ENCODE measurements at regions not wholly inside any gene's neighbourhood (a gene's known extent, or its start where the extent isn't known, plus 50 kb on each side); places are given as distances from the start of the nearest gene placed in this dataset.

- H3K4me3 ChIP-seq: no peak overlapping the region
- no peaks in the 10 kb centered on the region for H3K9me3 ChIP-seq
- no peak for TF ChIP-seq CTCF (IDR thresholded peaks at IDR 0.05)
- no peak for DNase-seq
- no peak overlapping the region for H3K9ac ChIP-seq (ENCODE audit: low read depth in 2 of 2, low read length in 2 of 2)
- no peaks in the 10 kb centered on the region for H3K4me1 ChIP-seq
- H3K36me3 ChIP-seq: no peaks in the 10 kb centered on the region
- no peaks in the 10 kb centered on the region for H3K27me3 ChIP-seq
- intact Hi-C loops (cut with DNase I): loop anchor here (10.0 kb wide), 1 partner anchor 423 kb away; no protein-coding TSS in a partner anchor
- no peak overlapping the region for H3K27ac ChIP-seq
These were observed 171.4 kb downstream of the PTN start for GRCh38 chr7:137172105-137172590.

- Histone ChIP-seq H3K9me3 (no peaks in the 10 kb centered on the region), H3K9ac (ENCODE audit: low read depth in 2 of 2, low read length in 2 of 2) (no peak overlapping the region), H3K4me3 (no peak overlapping the region), H3K27me3 (no peaks in the 10 kb centered on the region), H3K36me3 (no peaks in the 10 kb centered on the region), H3K4me1 (no peaks in the 10 kb centered on the region), H3K27ac (no peak overlapping the region)
- peak; percentile 32 for TF ChIP-seq CTCF (IDR thresholded peaks at IDR 0.05)
- intact Hi-C loops (cut with DNase I): loop anchor here (5.0 kb wide), 1 partner anchor 283 kb away; no protein-coding TSS in a partner anchor
- DNase-seq: peak; percentile 38
These were observed 174.2 kb downstream of the PTN start for GRCh38 chr7:137169282-137169698.

- intact Hi-C loops (cut with DNase I): loop anchor here (5.0 kb wide), 1 partner anchor 285 kb away; no protein-coding TSS in a partner anchor
- Histone ChIP-seq H3K9me3 (no peaks in the 10 kb centered on the region), H3K4me1 (no peaks in the 10 kb centered on the region), H3K36me3 (no peaks in the 10 kb centered on the region), H3K4me3 (no peak overlapping the region), H3K9ac (ENCODE audit: low read depth in 2 of 2, low read length in 2 of 2) (no peak overlapping the region), H3K27me3 (no peaks in the 10 kb centered on the region), H3K27ac (no peak overlapping the region)
- no peak for TF ChIP-seq CTCF (IDR thresholded peaks at IDR 0.05)
- DNase-seq: no peak
These were observed 175.9 kb downstream of the PTN start for GRCh38 chr7:137167609-137168008.

GRCh38 chr7:137166363-137166762 is 177.2 kb downstream of the PTN start:
- Histone ChIP-seq H3K9ac (ENCODE audit: low read depth in 2 of 2, low read length in 2 of 2) (no peak overlapping the region), H3K27me3 (no peaks in the 10 kb centered on the region), H3K27ac (no peak overlapping the region), H3K9me3 (no peaks in the 10 kb centered on the region), H3K36me3 (no peaks in the 10 kb centered on the region), H3K4me1 (no peaks in the 10 kb centered on the region), H3K4me3 (no peak overlapping the region)
- intact Hi-C loops (cut with DNase I): loop anchor here (5.0 kb wide), 1 partner anchor 286 kb away; no protein-coding TSS in a partner anchor
- no peak for TF ChIP-seq CTCF (IDR thresholded peaks at IDR 0.05)
- no peak for DNase-seq

GRCh38 chr7:137165786-137166185 is 177.7 kb downstream of the PTN start:
- no peaks in the 10 kb centered on the region for H3K4me1 ChIP-seq
- no peak for TF ChIP-seq CTCF (IDR thresholded peaks at IDR 0.05)
- H3K9ac ChIP-seq (ENCODE audit: low read depth in 2 of 2, low read length in 2 of 2): no peak overlapping the region
- intact Hi-C loops (cut with DNase I): loop anchor here (5.0 kb wide), 1 partner anchor 287 kb away; no protein-coding TSS in a partner anchor
- H3K9me3 ChIP-seq: no peaks in the 10 kb centered on the region
- no peak for DNase-seq
- H3K36me3 ChIP-seq: no peaks in the 10 kb centered on the region
- no peaks in the 10 kb centered on the region for H3K27me3 ChIP-seq
- no peak overlapping the region for H3K4me3 ChIP-seq
- H3K27ac ChIP-seq: no peak overlapping the region

Data from colonic mucosa (tissue), 4 donors.